ENCODE measurements at regions not wholly inside any gene's neighbourhood (a gene's known extent, or its start where the extent isn't known, plus 50 kb on each side); places are given as distances from the start of the nearest gene placed in this dataset.
A peak's percentile ranks its signal among the peaks of the same experiment; 100 is the strongest.

DNA sequence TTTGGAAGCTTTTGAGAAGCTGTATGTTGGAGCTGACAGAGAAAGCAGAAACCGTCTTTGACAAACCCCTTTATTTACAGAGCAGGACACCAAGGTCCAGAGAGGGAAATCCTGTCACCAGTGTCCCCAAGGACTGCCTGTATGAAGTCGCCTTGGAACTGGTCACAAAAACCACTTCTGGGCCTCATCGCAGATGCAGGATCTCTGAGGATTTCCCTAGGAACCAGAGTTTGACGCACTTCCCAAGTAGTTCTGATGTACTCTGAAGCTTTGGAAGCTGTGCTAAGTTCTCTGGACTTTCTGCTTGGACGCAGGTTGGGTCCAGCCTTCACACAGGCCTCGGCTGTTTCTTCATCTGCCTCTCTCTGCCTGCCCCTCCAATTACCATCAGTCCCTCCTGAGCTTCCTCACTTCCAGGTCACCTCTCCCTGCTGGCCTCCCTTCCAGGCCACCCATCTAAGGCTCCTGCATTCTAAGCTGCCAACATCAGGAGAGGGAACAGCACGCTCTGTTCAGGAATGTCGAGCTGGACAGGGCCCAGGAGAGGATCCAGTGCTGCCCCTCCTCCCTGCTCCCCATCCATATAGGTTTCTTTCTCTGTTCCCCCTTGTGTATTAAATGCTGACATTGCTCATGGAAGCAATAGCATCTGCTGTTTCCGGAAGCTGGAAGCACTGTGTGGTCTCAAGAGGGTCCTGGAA, 270.8 kb downstream of the OPA1 start:
- TF ChIP-seq POU2F2 (IDR thresholded peaks at IDR 0.05; ENCODE audit: low read depth, low read length) (no peak), PAX5 (IDR thresholded peaks at IDR 0.05; ENCODE audit: insufficient read depth, low read length, severe bottlenecking) (no peak), POLR2A (IDR thresholded peaks at IDR 0.05; ENCODE audit: low read depth, low read length) (no peak), POLR2AphosphoS5 (IDR thresholded peaks at IDR 0.05; ENCODE audit: low read depth, low read length) (no peak), TAF1 (IDR thresholded peaks at IDR 0.05; ENCODE audit: low read depth, low read length) (no peak), SPI1 (IDR thresholded peaks at IDR 0.05; ENCODE audit: low read depth, low read length) (no peak)
- FAIRE-seq = no peak
- DNase-seq (ENCODE audit: insufficient read length, low spot score) = no peak

DNA sequence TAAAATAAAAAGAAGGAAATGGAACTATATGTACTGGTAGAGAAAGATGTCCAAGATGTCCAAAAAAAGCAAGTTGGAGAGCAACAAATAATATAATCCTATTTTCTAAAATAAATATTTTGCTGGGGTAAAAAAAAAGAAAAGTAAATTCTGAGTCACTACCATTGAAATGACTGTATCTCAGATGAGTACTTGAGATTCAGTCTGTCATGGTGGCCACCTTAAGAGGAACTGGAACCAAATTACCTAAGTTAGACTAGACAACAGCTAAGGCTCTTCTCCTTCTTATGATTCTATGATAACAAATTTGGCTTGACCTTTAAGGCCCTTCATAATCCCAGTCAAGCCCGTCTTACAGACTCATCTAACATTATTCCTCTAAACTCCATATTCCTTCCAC, 270.6 kb upstream of the HES1 start:
- peak; percentile 23 for FAIRE-seq
- DNase-seq (ENCODE audit: insufficient read length, low spot score) = peak; percentile 38
- no peak for TF ChIP-seq TAF1 (IDR thresholded peaks at IDR 0.05; ENCODE audit: low read depth, low read length)
- no peak for TF ChIP-seq PAX5 (IDR thresholded peaks at IDR 0.05; ENCODE audit: insufficient read depth, low read length, severe bottlenecking)
- TF ChIP-seq POU2F2 (IDR thresholded peaks at IDR 0.05; ENCODE audit: low read depth, low read length) = no peak
- no peak for TF ChIP-seq POLR2A (IDR thresholded peaks at IDR 0.05; ENCODE audit: low read depth, low read length)
- no peak for TF ChIP-seq POLR2AphosphoS5 (IDR thresholded peaks at IDR 0.05; ENCODE audit: low read depth, low read length)
- peak; percentile 99 for TF ChIP-seq SPI1 (IDR thresholded peaks at IDR 0.05; ENCODE audit: low read depth, low read length)

DNA sequence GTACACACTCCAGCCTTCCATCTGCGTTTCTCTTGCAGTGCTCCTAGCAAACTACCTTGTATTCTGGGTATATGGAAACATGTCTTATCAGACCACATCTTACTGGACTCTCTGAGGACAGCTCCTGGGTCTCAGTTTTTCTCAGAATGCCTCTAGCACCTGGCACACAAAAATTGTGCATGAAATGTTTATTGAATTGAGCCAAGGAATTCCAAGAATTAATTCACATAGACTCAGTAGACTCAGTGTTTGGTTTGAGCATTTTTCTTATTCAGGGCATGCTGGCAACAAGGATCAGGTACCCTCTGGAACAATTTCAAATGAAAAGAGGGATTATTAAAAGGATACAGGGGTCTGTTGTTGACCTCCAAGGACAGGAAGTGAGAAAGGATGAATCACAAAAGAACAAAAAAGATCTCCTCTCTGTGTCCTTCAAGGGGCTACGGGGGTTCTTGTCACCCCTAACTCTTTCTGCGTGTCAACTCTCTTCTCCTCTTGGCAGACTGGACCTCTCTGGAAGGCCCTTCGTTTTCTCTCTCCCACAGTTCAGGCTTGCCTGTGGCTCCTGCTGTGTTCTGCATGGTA, 270.0 kb upstream of the HES1 start:
- DNase-seq (ENCODE audit: insufficient read length, low spot score) (no peak), FAIRE-seq (no peak)
- TF ChIP-seq SPI1 (IDR thresholded peaks at IDR 0.05; ENCODE audit: low read depth, low read length) = peak; percentile 76
- TF ChIP-seq PAX5 (IDR thresholded peaks at IDR 0.05; ENCODE audit: insufficient read depth, low read length, severe bottlenecking) = no peak
- TF ChIP-seq POLR2A (IDR thresholded peaks at IDR 0.05; ENCODE audit: low read depth, low read length) = no peak
- TF ChIP-seq POLR2AphosphoS5 (IDR thresholded peaks at IDR 0.05; ENCODE audit: low read depth, low read length) = no peak
- no peak for TF ChIP-seq POU2F2 (IDR thresholded peaks at IDR 0.05; ENCODE audit: low read depth, low read length)

DNA sequence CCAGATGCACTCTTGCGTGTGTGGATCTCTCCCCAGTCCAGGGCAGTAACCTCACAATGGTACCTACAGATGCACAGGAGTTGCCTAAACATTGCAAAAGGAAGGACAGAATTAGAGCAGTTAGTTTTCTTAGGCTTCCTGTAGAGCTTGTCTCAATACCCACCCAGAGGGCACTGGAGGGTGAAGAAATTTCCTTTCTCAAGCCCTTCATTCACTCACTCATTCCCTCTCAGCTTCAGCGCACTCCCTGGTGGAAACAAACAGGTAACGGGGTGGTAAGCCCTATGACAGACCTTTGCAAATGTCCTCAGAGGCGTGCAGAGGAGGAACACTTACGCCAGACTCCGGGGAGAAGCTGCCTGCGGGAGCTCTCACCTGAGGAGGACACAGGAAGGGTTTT, 267.4 kb upstream of the HES1 start:
- no peak for TF ChIP-seq SPI1 (IDR thresholded peaks at IDR 0.05; ENCODE audit: low read depth, low read length)
- TF ChIP-seq POU2F2 (IDR thresholded peaks at IDR 0.05; ENCODE audit: low read depth, low read length) = no peak
- no peak for TF ChIP-seq PAX5 (IDR thresholded peaks at IDR 0.05; ENCODE audit: insufficient read depth, low read length, severe bottlenecking)
- no peak for TF ChIP-seq POLR2AphosphoS5 (IDR thresholded peaks at IDR 0.05; ENCODE audit: low read depth, low read length)
- no peak for TF ChIP-seq TAF1 (IDR thresholded peaks at IDR 0.05; ENCODE audit: low read depth, low read length)
- TF ChIP-seq POLR2A (IDR thresholded peaks at IDR 0.05; ENCODE audit: low read depth, low read length) = no peak
- FAIRE-seq (peak; percentile 89), DNase-seq (ENCODE audit: insufficient read length, low spot score) (no peak)

DNA sequence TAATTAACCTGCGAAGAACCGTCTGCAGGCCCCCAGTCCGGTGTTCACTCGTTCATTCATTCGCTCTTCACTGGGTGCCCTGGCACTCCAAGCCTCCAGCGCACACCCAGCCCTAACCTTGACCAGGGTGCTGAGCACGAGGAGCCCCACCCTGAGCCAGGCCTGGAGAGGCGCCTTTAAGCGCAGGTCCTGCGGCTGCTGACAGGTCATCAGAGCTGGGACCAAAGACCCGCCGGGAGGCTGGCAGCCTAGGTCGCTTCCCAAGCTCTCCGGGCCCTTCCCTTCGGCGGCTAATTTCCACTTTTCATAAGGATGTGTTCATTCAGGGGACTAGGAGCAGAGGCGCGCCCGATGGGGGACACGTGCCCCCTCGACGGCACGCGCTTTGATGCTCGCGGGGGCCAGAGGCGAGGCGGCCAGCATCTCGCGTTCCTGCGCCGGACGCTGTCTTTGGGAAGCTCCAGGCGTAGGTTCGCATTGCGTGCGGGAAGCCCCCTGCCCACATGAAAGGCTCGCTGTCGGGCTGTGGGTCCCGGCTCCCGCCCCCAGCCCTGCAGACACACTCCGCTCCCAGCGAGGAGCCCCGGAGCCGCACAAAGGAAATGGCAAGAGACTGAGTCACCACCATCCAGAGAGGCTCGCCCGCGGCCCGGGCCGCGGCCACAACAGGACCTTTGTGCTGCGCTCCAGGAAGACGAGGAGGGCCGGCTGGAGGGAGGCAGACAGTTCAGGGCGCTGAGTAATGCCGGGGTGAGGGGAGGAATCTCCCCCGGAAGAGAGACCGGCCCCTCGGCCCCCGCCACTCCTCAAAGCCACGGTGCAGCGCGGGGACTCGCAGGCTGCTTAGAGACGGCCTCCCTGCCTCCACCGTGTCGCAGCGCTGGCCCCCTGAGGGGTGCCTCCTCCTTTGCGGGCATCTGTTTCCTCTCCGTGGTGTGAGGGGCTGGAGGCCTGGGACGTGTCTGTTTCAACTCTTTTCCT, 266.4 kb upstream of the HES1 start:
- DNase-seq (ENCODE audit: insufficient read length, low spot score) (no peak), FAIRE-seq (no peak)

DNA sequence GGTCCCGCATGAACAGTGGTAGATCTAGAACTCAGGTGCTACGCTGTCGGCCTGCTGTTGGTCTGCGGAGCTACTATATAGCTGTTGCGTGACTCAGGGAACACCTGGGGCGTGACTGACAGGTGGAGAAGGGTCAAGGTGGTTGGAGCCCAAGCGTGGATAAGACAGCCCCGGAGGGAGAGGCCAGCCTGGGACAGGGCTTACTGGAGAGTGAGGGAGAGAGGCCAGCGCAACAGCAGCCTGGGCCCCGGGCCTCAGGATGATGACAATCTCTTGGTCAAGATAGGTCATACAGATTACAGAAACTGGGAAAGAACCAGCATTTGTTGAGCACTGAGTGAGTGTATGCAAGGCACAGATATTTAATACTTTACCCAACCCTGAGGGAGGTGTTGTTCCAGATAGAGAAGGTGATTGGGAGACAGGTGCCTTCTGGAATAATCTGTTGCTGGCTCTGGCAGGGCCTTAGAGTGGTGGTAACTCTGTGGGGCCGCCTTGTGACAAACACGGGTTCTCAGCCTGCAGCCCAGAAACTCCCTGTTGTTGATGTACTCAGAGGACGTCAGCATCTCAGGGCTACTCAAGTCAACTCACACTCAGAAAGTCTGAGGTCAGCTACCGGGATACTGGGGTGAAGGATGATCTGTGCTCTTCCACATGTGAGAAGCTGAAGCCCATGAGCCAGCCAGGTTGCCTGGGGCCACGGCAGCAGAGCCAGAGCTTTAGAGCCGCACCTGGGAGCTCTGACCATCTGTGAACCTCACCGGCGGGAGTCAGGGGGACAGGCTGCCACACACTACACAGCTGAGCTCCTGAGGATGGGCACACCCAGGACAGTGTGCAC, 265.4 kb upstream of the HES1 start:
- no peak for TF ChIP-seq PAX5 (IDR thresholded peaks at IDR 0.05; ENCODE audit: insufficient read depth, low read length, severe bottlenecking)
- FAIRE-seq (no peak), DNase-seq (ENCODE audit: insufficient read length, low spot score) (no peak)

More for the DNA sequence above, 266.4 kb upstream of the HES1 start:
- TF ChIP-seq POLR2A (IDR thresholded peaks at IDR 0.05; ENCODE audit: low read depth, low read length) (no peak), SPI1 (IDR thresholded peaks at IDR 0.05; ENCODE audit: low read depth, low read length) (no peak), PAX5 (IDR thresholded peaks at IDR 0.05; ENCODE audit: insufficient read depth, low read length, severe bottlenecking) (no peak), POLR2AphosphoS5 (IDR thresholded peaks at IDR 0.05; ENCODE audit: low read depth, low read length) (no peak), POU2F2 (IDR thresholded peaks at IDR 0.05; ENCODE audit: low read depth, low read length) (no peak), TAF1 (IDR thresholded peaks at IDR 0.05; ENCODE audit: low read depth, low read length) (no peak)

DNA sequence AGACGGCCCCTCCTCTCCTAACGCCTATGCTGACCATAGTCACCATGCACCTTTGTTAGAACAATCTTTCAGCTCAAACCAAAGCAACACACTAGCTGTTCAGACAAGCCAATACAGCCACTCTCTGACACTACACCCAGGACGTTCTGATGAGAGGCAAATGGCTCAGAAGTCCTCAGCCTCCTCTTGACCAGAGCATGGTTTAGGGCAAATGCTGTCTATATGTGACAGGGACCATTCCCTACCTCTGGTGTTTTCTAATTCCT, 264.8 kb upstream of the HES1 start:
- TF ChIP-seq POU2F2 (IDR thresholded peaks at IDR 0.05; ENCODE audit: low read depth, low read length) (no peak), SPI1 (IDR thresholded peaks at IDR 0.05; ENCODE audit: low read depth, low read length) (no peak), POLR2A (IDR thresholded peaks at IDR 0.05; ENCODE audit: low read depth, low read length) (no peak), POLR2AphosphoS5 (IDR thresholded peaks at IDR 0.05; ENCODE audit: low read depth, low read length) (no peak), TAF1 (IDR thresholded peaks at IDR 0.05; ENCODE audit: low read depth, low read length) (no peak), PAX5 (IDR thresholded peaks at IDR 0.05; ENCODE audit: insufficient read depth, low read length, severe bottlenecking) (no peak)
- FAIRE-seq (peak; percentile 48), DNase-seq (ENCODE audit: insufficient read length, low spot score) (no peak)

DNA sequence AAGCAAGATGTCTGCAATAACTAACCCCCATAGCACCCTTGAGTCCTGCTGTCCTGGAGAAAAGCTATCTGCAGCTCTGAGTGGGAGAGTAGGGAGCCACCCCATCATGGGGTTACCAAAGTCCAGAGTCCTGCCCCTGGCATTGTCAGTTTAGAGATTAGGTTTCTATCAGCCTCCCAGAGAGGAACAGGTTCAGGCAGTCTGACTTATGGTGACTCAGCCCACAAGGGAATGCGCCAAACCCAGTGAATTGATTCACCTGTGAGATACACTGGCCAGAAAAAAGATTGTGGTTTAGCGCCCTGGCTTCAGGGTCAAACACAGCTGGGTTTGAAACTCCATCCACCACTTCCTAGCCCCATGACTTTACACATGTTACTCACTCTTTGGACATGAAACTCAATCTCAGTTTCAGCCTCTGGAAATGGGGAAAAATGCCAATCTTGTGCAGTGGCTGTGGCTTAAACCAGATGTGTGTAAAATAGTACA, 263.6 kb upstream of the HES1 start:
- TF ChIP-seq TAF1 (IDR thresholded peaks at IDR 0.05; ENCODE audit: low read depth, low read length) (no peak), PAX5 (IDR thresholded peaks at IDR 0.05; ENCODE audit: insufficient read depth, low read length, severe bottlenecking) (no peak), POU2F2 (IDR thresholded peaks at IDR 0.05; ENCODE audit: low read depth, low read length) (no peak), POLR2A (IDR thresholded peaks at IDR 0.05; ENCODE audit: low read depth, low read length) (no peak), SPI1 (IDR thresholded peaks at IDR 0.05; ENCODE audit: low read depth, low read length) (peak; percentile 44; the same call in 1 of the 2 replicates), POLR2AphosphoS5 (IDR thresholded peaks at IDR 0.05; ENCODE audit: low read depth, low read length) (no peak)
- FAIRE-seq (peak; percentile 81), DNase-seq (ENCODE audit: insufficient read length, low spot score) (no peak)
